ENCODE measurements at regions not wholly inside any gene's neighbourhood (a gene's known extent, or its start where the extent isn't known, plus 50 kb on each side); places are given as distances from the start of the nearest gene placed in this dataset.

DNA sequence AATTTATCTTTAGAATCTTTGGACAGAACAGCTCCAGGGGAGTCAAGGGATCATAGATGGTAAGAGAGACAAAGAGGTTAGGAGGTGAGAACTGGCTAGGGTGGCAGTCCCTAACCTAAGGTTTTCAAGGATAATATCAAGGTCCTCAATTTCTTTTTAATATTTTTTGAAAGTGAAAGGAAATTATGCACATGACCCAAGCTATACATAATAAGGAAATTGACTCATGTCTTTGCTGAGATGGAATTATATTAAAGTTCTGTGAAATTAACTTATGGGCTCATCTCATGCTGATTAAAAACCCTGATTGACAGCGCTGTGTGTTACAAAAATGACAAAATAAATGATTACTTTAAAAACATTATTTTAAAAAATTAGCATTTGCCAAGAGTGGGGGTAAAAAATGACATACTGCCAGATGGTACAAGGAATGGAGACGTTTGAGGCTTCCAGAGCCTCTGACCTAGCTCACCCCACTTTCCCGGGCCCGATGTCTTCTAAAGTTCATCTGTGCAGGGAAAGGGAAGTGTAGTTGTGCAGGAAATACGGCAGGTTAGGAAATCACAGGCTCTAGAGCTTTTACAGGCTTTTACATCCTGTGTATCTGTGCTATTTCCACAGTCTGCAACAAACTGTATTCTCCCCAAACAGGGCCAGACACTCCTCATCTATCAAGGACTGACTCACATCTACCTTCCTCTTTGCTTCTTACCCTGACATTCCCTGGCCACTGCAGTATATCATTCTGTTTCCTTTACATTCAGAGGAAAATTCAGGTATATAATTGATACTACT, 185.6 kb upstream of the PRSS58 start:
- no peaks in the 10 kb centered on the region for H3K79me2 ChIP-seq (ENCODE audit: low read length)
- H4K20me1 ChIP-seq (ENCODE audit: insufficient read depth, low read depth, low read length): no peaks in the 10 kb centered on the region
- H3K4me3 ChIP-seq (ENCODE audit: low read length): no peak overlapping the region
- H3K9me3 ChIP-seq (ENCODE audit: low read length): no peaks in the 10 kb centered on the region
- DNase-seq: no peak
- H2AFZ ChIP-seq (ENCODE audit: low read length): no peak overlapping the region
- H3K4me2 ChIP-seq (ENCODE audit: low read depth, low read length, poor library complexity, severe bottlenecking): no peak overlapping the region
- no peak overlapping the region for H3K27ac ChIP-seq (ENCODE audit: low read length)
- H3K9me2 ChIP-seq (replicated peaks; ENCODE audit: insufficient read depth, low read length): no peaks in the 10 kb centered on the region
- no peak overlapping the region for H3K9ac ChIP-seq (ENCODE audit: low read length)
- no peaks in the 10 kb centered on the region for H3K27me3 ChIP-seq (ENCODE audit: low read length)
- no peaks in the 10 kb centered on the region for H3K4me1 ChIP-seq (ENCODE audit: low read length)
- H3K36me3 ChIP-seq (ENCODE audit: insufficient read depth, low read length): no peaks in the 10 kb centered on the region

DNA sequence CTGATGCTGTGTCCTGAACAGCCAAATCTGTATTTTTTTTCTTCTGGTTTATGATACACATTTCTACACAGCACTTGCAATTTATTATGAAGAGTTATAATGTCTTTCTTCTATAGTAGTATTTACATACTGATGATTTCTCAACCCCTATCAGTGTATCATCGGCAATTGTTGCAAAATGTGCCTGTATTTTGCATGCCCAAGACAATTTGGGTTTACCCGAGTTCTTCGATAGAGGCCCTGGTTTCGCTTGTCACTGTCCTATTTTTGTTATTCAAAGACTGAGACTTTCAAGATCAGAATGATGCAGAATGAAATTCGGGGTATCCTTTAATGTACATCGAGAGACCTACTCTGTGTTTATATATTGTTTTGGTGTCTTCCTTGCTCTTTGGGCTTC, 184.5 kb upstream of the PRSS58 start:
- no peak overlapping the region for H3K4me2 ChIP-seq (ENCODE audit: low read depth, low read length, poor library complexity, severe bottlenecking)
- no peaks in the 10 kb centered on the region for H4K20me1 ChIP-seq (ENCODE audit: insufficient read depth, low read depth, low read length)
- no peaks in the 10 kb centered on the region for H3K9me2 ChIP-seq (replicated peaks; ENCODE audit: insufficient read depth, low read length)
- no peak for DNase-seq
- no peak overlapping the region for H3K9ac ChIP-seq (ENCODE audit: low read length)
- H3K4me1 ChIP-seq (ENCODE audit: low read length): no peaks in the 10 kb centered on the region
- H3K9me3 ChIP-seq (ENCODE audit: low read length): no peaks in the 10 kb centered on the region
- H3K4me3 ChIP-seq (ENCODE audit: low read length): no peak overlapping the region
- no peaks in the 10 kb centered on the region for H3K79me2 ChIP-seq (ENCODE audit: low read length)
- no peaks in the 10 kb centered on the region for H3K36me3 ChIP-seq (ENCODE audit: insufficient read depth, low read length)
- no peaks in the 10 kb centered on the region for H3K27me3 ChIP-seq (ENCODE audit: low read length)
- H2AFZ ChIP-seq (ENCODE audit: low read length): no peak overlapping the region
- H3K27ac ChIP-seq (ENCODE audit: low read length): no peak overlapping the region

DNA sequence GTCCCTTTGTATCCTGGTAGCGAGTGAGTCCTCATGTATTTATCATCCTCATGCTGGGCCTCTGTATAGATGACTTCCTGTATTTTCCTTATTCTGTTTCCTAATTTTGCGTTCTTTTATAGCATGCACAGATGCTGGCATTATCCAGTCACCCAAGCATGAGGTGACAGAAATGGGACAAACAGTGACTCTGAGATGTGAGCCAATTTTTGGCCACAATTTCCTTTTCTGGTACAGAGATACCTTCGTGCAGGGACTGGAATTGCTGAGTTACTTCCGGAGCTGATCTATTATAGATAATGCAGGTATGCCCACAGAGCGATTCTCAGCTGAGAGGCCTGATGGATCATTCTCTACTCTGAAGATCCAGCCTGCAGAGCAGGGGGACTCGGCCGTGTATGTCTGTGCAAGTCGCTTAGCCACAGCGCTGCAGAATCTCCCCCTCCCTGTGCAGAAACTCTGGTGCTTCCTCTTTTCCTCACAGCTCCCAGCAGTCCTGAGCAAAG, 183.1 kb upstream of the PRSS58 start:
- Histone ChIP-seq H3K36me3 (ENCODE audit: insufficient read depth, low read length) (no peaks in the 10 kb centered on the region), H4K20me1 (ENCODE audit: insufficient read depth, low read depth, low read length) (no peaks in the 10 kb centered on the region), H3K27me3 (ENCODE audit: low read length) (no peaks in the 10 kb centered on the region), H3K9ac (ENCODE audit: low read length) (no peak overlapping the region), H3K79me2 (ENCODE audit: low read length) (no peaks in the 10 kb centered on the region), H3K4me3 (ENCODE audit: low read length) (no peak overlapping the region), H3K9me2 (replicated peaks; ENCODE audit: insufficient read depth, low read length) (no peaks in the 10 kb centered on the region), H3K4me2 (ENCODE audit: low read depth, low read length, poor library complexity, severe bottlenecking) (no peak overlapping the region), H3K9me3 (ENCODE audit: low read length) (no peaks in the 10 kb centered on the region), H2AFZ (ENCODE audit: low read length) (no peak overlapping the region), H3K27ac (ENCODE audit: low read length) (no peak overlapping the region), H3K4me1 (ENCODE audit: low read length) (no peaks in the 10 kb centered on the region)
- DNase-seq: no peak

DNA sequence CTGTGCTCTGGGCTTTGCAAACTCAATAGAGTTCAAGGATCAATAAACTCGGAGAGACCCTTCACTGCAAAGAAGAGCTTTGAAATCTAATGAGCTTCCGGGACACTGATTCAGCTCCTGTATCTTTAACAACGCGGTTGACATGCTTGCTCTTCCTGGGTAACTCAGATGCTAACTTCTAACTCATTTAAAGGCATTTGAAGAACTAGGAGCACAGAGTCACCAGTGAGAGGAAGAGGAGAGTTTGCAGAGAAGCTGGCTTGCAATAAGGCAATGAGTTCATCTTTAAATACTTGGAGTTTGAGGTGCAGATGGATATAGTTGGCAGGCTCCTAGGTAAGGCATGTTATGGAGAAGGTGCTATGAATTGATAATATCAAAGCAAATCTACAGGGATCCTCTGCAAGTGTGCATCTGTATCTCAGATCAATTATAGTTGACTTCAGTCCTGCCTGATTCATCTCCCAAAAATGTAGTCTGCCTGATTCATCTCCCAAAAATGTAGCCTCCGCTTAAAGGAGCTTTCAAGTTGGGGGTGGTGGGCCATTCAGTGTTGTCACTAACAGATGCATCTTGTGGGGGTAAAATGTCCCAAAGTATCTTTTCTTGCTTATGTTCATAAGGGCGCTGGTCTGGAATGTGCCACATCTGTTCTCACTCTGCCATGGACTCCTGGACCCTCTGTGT, 182.5 kb upstream of the PRSS58 start:
- no peaks in the 10 kb centered on the region for H3K4me1 ChIP-seq (ENCODE audit: low read length)
- no peak overlapping the region for H3K9ac ChIP-seq (ENCODE audit: low read length)
- H3K4me2 ChIP-seq (ENCODE audit: low read depth, low read length, poor library complexity, severe bottlenecking): no peak overlapping the region
- no peaks in the 10 kb centered on the region for H3K27me3 ChIP-seq (ENCODE audit: low read length)
- no peaks in the 10 kb centered on the region for H3K9me3 ChIP-seq (ENCODE audit: low read length)
- no peaks in the 10 kb centered on the region for H3K79me2 ChIP-seq (ENCODE audit: low read length)
- H3K36me3 ChIP-seq (ENCODE audit: insufficient read depth, low read length): no peaks in the 10 kb centered on the region
- no peak overlapping the region for H2AFZ ChIP-seq (ENCODE audit: low read length)
- no peak overlapping the region for H3K4me3 ChIP-seq (ENCODE audit: low read length)
- no peaks in the 10 kb centered on the region for H4K20me1 ChIP-seq (ENCODE audit: insufficient read depth, low read depth, low read length)
- H3K27ac ChIP-seq (ENCODE audit: low read length): no peak overlapping the region
- DNase-seq: no peak
- H3K9me2 ChIP-seq (replicated peaks; ENCODE audit: insufficient read depth, low read length): no peaks in the 10 kb centered on the region

DNA sequence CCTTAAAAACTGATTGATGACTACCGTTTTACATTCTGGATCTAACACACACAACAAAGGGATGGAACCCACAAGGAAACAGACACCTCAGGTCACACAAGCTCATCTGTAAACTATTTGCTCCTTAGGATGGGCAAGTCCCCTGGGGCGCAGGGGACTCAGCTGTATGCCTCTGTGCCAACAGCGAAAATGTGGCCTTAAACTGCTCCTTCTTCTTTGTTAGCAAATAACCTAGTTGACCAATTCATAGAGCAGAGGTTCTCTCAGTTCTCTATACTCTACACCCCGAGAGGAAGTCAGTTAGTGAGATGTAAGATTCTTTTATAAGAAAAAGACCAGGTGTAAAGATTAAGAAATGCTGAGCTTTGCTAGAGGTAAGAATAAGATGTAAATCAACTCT, 181.9 kb upstream of the PRSS58 start:
- DNase-seq: no peak
- H3K9me3 ChIP-seq (ENCODE audit: low read length): no peaks in the 10 kb centered on the region
- H3K4me2 ChIP-seq (ENCODE audit: low read depth, low read length, poor library complexity, severe bottlenecking): no peak overlapping the region

DNA sequence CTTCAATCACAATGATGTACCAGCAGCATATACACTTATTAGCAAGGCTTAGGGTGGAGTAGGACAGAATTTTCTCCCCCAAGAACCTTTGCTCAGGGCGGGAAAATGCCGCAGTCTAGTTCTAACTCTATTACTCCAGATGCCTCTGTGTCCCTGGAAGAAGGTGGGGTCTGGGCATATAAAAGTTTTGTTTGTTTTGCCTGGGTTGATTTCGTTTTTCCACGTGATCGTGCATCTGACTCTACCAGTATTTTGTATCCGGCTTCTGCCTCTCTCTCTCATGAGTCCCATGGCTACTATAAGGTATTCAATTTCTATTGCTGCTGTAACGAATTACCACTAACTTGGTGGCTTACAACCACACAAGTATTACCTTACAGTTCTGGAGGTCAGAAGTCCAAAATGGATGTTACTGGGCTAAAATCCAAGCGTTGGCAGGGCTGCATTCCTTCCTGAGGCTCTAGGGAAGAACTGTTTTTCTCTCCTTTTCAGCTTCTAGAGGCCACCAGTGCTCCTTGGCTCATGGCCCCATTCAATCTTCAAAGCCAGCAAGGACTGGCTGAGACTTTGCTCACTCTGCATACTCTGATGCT, 181.2 kb upstream of the PRSS58 start:
- H3K27ac ChIP-seq (ENCODE audit: low read length): no peak overlapping the region
- no peak overlapping the region for H2AFZ ChIP-seq (ENCODE audit: low read length)
- H3K4me2 ChIP-seq (ENCODE audit: low read depth, low read length, poor library complexity, severe bottlenecking): no peak overlapping the region
- H3K9ac ChIP-seq (ENCODE audit: low read length): no peak overlapping the region
- H3K9me3 ChIP-seq (ENCODE audit: low read length): no peaks in the 10 kb centered on the region
- H3K36me3 ChIP-seq (ENCODE audit: insufficient read depth, low read length): no peaks in the 10 kb centered on the region
- no peaks in the 10 kb centered on the region for H3K79me2 ChIP-seq (ENCODE audit: low read length)
- no peak overlapping the region for H3K4me3 ChIP-seq (ENCODE audit: low read length)
- no peaks in the 10 kb centered on the region for H3K4me1 ChIP-seq (ENCODE audit: low read length)
- H3K9me2 ChIP-seq (replicated peaks; ENCODE audit: insufficient read depth, low read length): no peaks in the 10 kb centered on the region
- no peaks in the 10 kb centered on the region for H3K27me3 ChIP-seq (ENCODE audit: low read length)
- H4K20me1 ChIP-seq (ENCODE audit: insufficient read depth, low read depth, low read length): no peaks in the 10 kb centered on the region
- no peak for DNase-seq

More for the DNA sequence above, 181.9 kb upstream of the PRSS58 start:
- Histone ChIP-seq H3K4me1 (ENCODE audit: low read length) (no peaks in the 10 kb centered on the region), H3K27ac (ENCODE audit: low read length) (no peak overlapping the region), H3K27me3 (ENCODE audit: low read length) (no peaks in the 10 kb centered on the region), H2AFZ (ENCODE audit: low read length) (no peak overlapping the region), H3K36me3 (ENCODE audit: insufficient read depth, low read length) (no peaks in the 10 kb centered on the region), H3K9me2 (replicated peaks; ENCODE audit: insufficient read depth, low read length) (no peaks in the 10 kb centered on the region), H3K9ac (ENCODE audit: low read length) (no peak overlapping the region), H3K79me2 (ENCODE audit: low read length) (no peaks in the 10 kb centered on the region), H4K20me1 (ENCODE audit: insufficient read depth, low read depth, low read length) (no peaks in the 10 kb centered on the region), H3K4me3 (ENCODE audit: low read length) (no peak overlapping the region)

DNA sequence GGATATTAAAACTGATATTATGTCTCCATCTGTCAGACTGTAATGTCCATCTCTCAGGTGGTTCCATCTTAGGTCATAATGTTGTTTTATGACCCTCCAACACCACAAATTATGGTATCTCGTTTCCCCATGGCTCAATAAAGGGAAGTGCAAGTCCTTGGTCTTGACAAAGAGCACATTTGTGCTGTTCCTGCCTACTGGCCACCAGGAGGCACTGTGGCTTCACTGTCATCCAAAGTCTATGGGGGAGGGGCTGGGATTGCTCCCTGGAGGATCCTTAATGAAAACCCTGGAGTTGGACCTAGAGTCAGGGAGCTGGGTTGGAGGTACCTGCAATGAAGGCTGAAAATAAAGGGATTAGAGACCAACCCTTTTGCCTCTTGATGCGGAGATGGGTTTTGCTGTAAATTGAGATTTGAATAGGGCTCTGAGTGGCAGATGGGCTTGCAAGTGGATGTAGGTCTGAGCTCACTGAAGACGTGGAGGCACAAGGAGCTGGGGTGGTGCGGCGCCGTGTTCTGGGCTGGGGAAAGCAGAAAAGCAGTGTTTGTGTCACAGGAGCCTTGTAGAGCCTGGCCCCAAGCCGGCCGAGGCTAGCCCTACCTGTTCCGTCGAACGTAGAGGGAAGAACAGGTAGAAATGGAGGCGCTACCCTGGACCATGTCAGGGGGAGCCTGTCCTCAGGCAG, 180.5 kb upstream of the PRSS58 start:
- Histone ChIP-seq H3K9me3 (ENCODE audit: low read length) (no peaks in the 10 kb centered on the region), H2AFZ (ENCODE audit: low read length) (no peak overlapping the region), H3K27ac (ENCODE audit: low read length) (no peak overlapping the region), H3K4me1 (ENCODE audit: low read length) (no peaks in the 10 kb centered on the region), H3K9ac (ENCODE audit: low read length) (no peak overlapping the region), H3K4me2 (ENCODE audit: low read depth, low read length, poor library complexity, severe bottlenecking) (no peak overlapping the region), H4K20me1 (ENCODE audit: insufficient read depth, low read depth, low read length) (no peaks in the 10 kb centered on the region), H3K4me3 (ENCODE audit: low read length) (no peak overlapping the region), H3K79me2 (ENCODE audit: low read length) (no peaks in the 10 kb centered on the region), H3K36me3 (ENCODE audit: insufficient read depth, low read length) (no peaks in the 10 kb centered on the region), H3K27me3 (ENCODE audit: low read length) (no peaks in the 10 kb centered on the region), H3K9me2 (replicated peaks; ENCODE audit: insufficient read depth, low read length) (no peaks in the 10 kb centered on the region)
- peak; percentile 72 for DNase-seq

DNA sequence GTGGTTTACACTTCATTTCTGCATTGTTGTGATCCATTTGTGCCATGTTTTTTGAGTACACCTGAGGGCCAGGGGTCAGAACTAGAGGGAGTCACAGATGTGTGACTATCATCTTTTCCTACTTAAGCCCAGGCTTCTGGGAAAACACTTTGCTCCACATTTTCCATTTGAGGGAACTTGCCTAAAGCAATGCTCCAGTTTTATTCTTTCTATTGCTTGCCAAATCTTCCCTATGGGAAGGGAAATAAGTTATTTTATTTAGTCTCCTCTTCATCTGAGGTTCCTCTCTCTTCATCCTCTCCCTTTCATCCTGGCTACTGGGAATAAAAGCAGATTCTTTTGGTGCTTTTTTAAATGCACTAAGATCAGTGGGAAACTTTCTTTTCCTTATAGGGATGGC, 179.9 kb upstream of the PRSS58 start:
- Histone ChIP-seq H3K4me2 (ENCODE audit: low read depth, low read length, poor library complexity, severe bottlenecking) (no peak overlapping the region), H3K9ac (ENCODE audit: low read length) (no peak overlapping the region)

More for the DNA sequence above, 179.9 kb upstream of the PRSS58 start:
- Histone ChIP-seq H3K79me2 (ENCODE audit: low read length) (no peaks in the 10 kb centered on the region), H3K36me3 (ENCODE audit: insufficient read depth, low read length) (no peaks in the 10 kb centered on the region), H2AFZ (ENCODE audit: low read length) (no peak overlapping the region), H3K27me3 (ENCODE audit: low read length) (no peaks in the 10 kb centered on the region), H4K20me1 (ENCODE audit: insufficient read depth, low read depth, low read length) (no peaks in the 10 kb centered on the region), H3K27ac (ENCODE audit: low read length) (no peak overlapping the region), H3K9me2 (replicated peaks; ENCODE audit: insufficient read depth, low read length) (no peaks in the 10 kb centered on the region), H3K4me3 (ENCODE audit: low read length) (no peak overlapping the region), H3K9me3 (ENCODE audit: low read length) (no peaks in the 10 kb centered on the region), H3K4me1 (ENCODE audit: low read length) (no peaks in the 10 kb centered on the region)
- DNase-seq: no peak

Measured in Karpas-422 (cell line).